SK-N-MC (cell line): ENCODE measurements at regions not wholly inside any gene's neighbourhood (a gene's known extent, or its start where the extent isn't known, plus 50 kb on each side); places are given as distances from the start of the nearest gene placed in this dataset.
A peak's percentile ranks its signal among the peaks of the same experiment; 100 is the strongest.

Experiments
- DNase-seq: peaks from one replicate; pipeline ENCODE4 v3.0.0-alpha.2; 2011; ENCODE audit warnings: low read depth, low spot score
- H3K27ac ChIP-seq: fragments of 200-600 bp; sonication (generic); 2 replicates; pipeline ENCODE4 v1.5.1; 2016; ENCODE audit warnings: mixed run types
- H3K36me3 ChIP-seq: fragments of 200-600 bp; sonication (generic); 2 replicates; pipeline ENCODE4 v1.6.1; 2017; ENCODE audit warnings: antibody characterized with exemption, low read length, mixed read lengths; ENCODE audit not compliant: insufficient read depth
- H3K4me3 ChIP-seq: fragments of 200-600 bp; sonication (generic); 2 replicates; pipeline ENCODE4 v1.5.1; 2016
- H3K9ac ChIP-seq: fragments of 200-600 bp; sonication (generic); 2 replicates; pipeline ENCODE4 v1.8.0; 2017; ENCODE audit warnings: mixed run types, mixed read lengths; ENCODE audit not compliant: insufficient read length
- H3K9me3 ChIP-seq: fragments of 200-600 bp; sonication (generic); 2 replicates; pipeline ENCODE4 v1.6.1; 2017; ENCODE audit warnings: low read depth, mild to moderate bottlenecking, antibody characterized with exemption, low read length, moderate library complexity, mixed read lengths
- EZH2 ChIP-seq: fragments of 200-600 bp; sonication (generic); IDR thresholded peaks from one replicate; pipeline ENCODE4 v1.6.1; 2017; ENCODE audit warnings: antibody characterized with exemption
- FOXP2 ChIP-seq: optimal IDR thresholded peaks from 2 replicates; pipeline ENCODE3; 2011; ENCODE audit warnings: mild to moderate bottlenecking, moderate library complexity; ENCODE audit not compliant: insufficient read depth; ENCODE audit errors: extremely low read length, control extremely low read depth
- POLR2AphosphoS5 ChIP-seq: IDR thresholded peaks from 2 replicates; pipeline ENCODE4 v1.6.1; 2012; ENCODE audit warnings: mild to moderate bottlenecking, low read depth, low read length, borderline replicate concordance

- Histone ChIP-seq H3K4me3 (no peak overlapping the region), H3K27ac (no peak overlapping the region), H3K9me3 (no peaks in the 10 kb centered on the region), H3K9ac (no peak overlapping the region), H3K36me3 (no peaks in the 10 kb centered on the region)
- TF ChIP-seq FOXP2 = no peak
- no peak for TF ChIP-seq EZH2
- TF ChIP-seq POLR2AphosphoS5 = no peak
- DNase-seq = no peak
These were observed 190.2 kb upstream of the CNOT2 start for GRCh38 chr12:70052931-70053497.

GRCh38 chr12:70059373-70059772 lies 183.9 kb upstream of the CNOT2 start:
- Histone ChIP-seq H3K9ac (no peak overlapping the region), H3K27ac (no peak overlapping the region), H3K36me3 (no peaks in the 10 kb centered on the region), H3K4me3 (no peak overlapping the region), H3K9me3 (no peaks in the 10 kb centered on the region; the same call in 1 of the 2 replicates)
- no peak for DNase-seq
- TF ChIP-seq POLR2AphosphoS5 (no peak), EZH2 (no peak), FOXP2 (no peak)

- no peak overlapping the region for H3K27ac ChIP-seq
- H3K36me3 ChIP-seq = no peaks in the 10 kb centered on the region
- H3K4me3 ChIP-seq = no peak overlapping the region
- H3K9me3 ChIP-seq = no peaks in the 10 kb centered on the region; the same call in 1 of the 2 replicates
- no peak overlapping the region for H3K9ac ChIP-seq
- no peak for DNase-seq
- no peak for TF ChIP-seq EZH2
- no peak for TF ChIP-seq FOXP2
- TF ChIP-seq POLR2AphosphoS5 = no peak
These were observed 182.6 kb upstream of the CNOT2 start for GRCh38 chr12:70060634-70061033.

GRCh38 chr12:70068743-70069142 lies 174.5 kb upstream of the CNOT2 start:
- no peak overlapping the region for H3K9ac ChIP-seq
- H3K4me3 ChIP-seq = no peak overlapping the region
- TF ChIP-seq FOXP2 (no peak), POLR2AphosphoS5 (no peak), EZH2 (no peak)
- no peak overlapping the region for H3K27ac ChIP-seq
- DNase-seq = no peak
- H3K36me3 ChIP-seq = no peaks in the 10 kb centered on the region
- no peaks in the 10 kb centered on the region for H3K9me3 ChIP-seq

- Histone ChIP-seq H3K9ac (no peak overlapping the region), H3K4me3 (peak overlapping the region; percentile 50), H3K36me3 (no peaks in the 10 kb centered on the region), H3K27ac (peak overlapping the region; percentile 69; the same call in 1 of the 2 replicates), H3K9me3 (no peaks in the 10 kb centered on the region)
- DNase-seq = no peak
- no peak for TF ChIP-seq EZH2
- no peak for TF ChIP-seq POLR2AphosphoS5
- TF ChIP-seq FOXP2 = no peak
These were observed 173.8 kb upstream of the CNOT2 start for GRCh38 chr12:70069221-70070105.

GRCh38 chr12:70070494-70071007 lies 172.7 kb upstream of the CNOT2 start:
- peak overlapping the region; percentile 69; the same call in 1 of the 2 replicates for H3K27ac ChIP-seq
- no peak overlapping the region for H3K9ac ChIP-seq
- DNase-seq = peak; percentile 84
- TF ChIP-seq POLR2AphosphoS5 (peak; percentile 62; the same call in 1 of the 2 replicates), EZH2 (no peak), FOXP2 (no peak)
- no peaks in the 10 kb centered on the region for H3K36me3 ChIP-seq
- no peaks in the 10 kb centered on the region for H3K9me3 ChIP-seq
- H3K4me3 ChIP-seq = peak overlapping the region; percentile 50

- H3K27ac ChIP-seq = no peak overlapping the region
- no peak for DNase-seq
- no peak overlapping the region for H3K9ac ChIP-seq
- TF ChIP-seq POLR2AphosphoS5 (no peak), FOXP2 (no peak), EZH2 (no peak)
- no peaks in the 10 kb centered on the region for H3K36me3 ChIP-seq
- H3K9me3 ChIP-seq = no peaks in the 10 kb centered on the region
- H3K4me3 ChIP-seq = no peak overlapping the region
These were observed 168.7 kb upstream of the CNOT2 start for GRCh38 chr12:70074510-70074909.

- Histone ChIP-seq H3K9ac (no peak overlapping the region), H3K36me3 (no peaks in the 10 kb centered on the region), H3K9me3 (no peaks in the 10 kb centered on the region), H3K4me3 (no peak overlapping the region), H3K27ac (no peak overlapping the region)
- TF ChIP-seq POLR2AphosphoS5 (no peak), EZH2 (no peak), FOXP2 (no peak)
- no peak for DNase-seq
These were observed 165.8 kb upstream of the CNOT2 start for GRCh38 chr12:70077441-70077840.
